NCI-H146 treated with DMSO at 0.1 percent for 48 hours (cell line): ENCODE measurements at regions not wholly inside any gene's neighbourhood (a gene's known extent, or its start where the extent isn't known, plus 50 kb on each side); places are given as distances from the start of the nearest gene placed in this dataset.

ENCODE experiments used
- DNase-seq: peaks from one replicate; lab custom pipeline; 2025; ENCODE audit not compliant: unreplicated experiment; lab: John Stamatoyannopoulos, UW

GRCh38 chr2:180169474-180169873 is 162.4 kb upstream of the CWC22 start:
- no peak for DNase-seq

GRCh38 chr2:180161415-180161814 is 154.3 kb upstream of the CWC22 start:
- DNase-seq: no peak

GRCh38 chr2:180159921-180160320 is 152.8 kb upstream of the CWC22 start:
- no peak for DNase-seq

- DNase-seq: no peak
Observed at GRCh38 chr2:180158961-180159360, 151.9 kb upstream of the CWC22 start.

- DNase-seq: no peak
Observed at GRCh38 chr2:180156651-180157050, 149.6 kb upstream of the CWC22 start.

- DNase-seq: no peak
Observed at GRCh38 chr2:180150606-180151005, 143.5 kb upstream of the CWC22 start.

- no peak for DNase-seq
Observed at GRCh38 chr2:180146541-180146940, 139.4 kb upstream of the CWC22 start.

GRCh38 chr2:180146114-180146513 is 139.0 kb upstream of the CWC22 start:
- no peak for DNase-seq

GRCh38 chr2:180145163-180145562 is 138.1 kb upstream of the CWC22 start:
- no peak for DNase-seq

GRCh38 chr2:180144338-180144813 is 137.3 kb upstream of the CWC22 start:
- DNase-seq: no peak

- DNase-seq: no peak
Observed at GRCh38 chr2:180143633-180144337, 136.7 kb upstream of the CWC22 start.

GRCh38 chr2:180141600-180141999 is 134.5 kb upstream of the CWC22 start:
- DNase-seq: no peak

GRCh38 chr2:180133736-180134135 is 126.6 kb upstream of the CWC22 start:
- DNase-seq: no peak

GRCh38 chr2:180130403-180130802 is 123.3 kb upstream of the CWC22 start:
- no peak for DNase-seq

GRCh38 chr2:180128861-180129260 is 121.8 kb upstream of the CWC22 start:
- no peak for DNase-seq

- DNase-seq: peak; percentile 86
Observed at GRCh38 chr2:180125245-180125962, 118.3 kb upstream of the CWC22 start.

- DNase-seq: peak; percentile 30
Observed at GRCh38 chr2:180124273-180125139, 117.4 kb upstream of the CWC22 start.

GRCh38 chr2:180122874-180123273 is 115.8 kb upstream of the CWC22 start:
- no peak for DNase-seq

GRCh38 chr2:180115675-180116074 is 108.6 kb upstream of the CWC22 start:
- no peak for DNase-seq

GRCh38 chr2:180115269-180115668 is 108.2 kb upstream of the CWC22 start:
- no peak for DNase-seq

- DNase-seq: no peak
Observed at GRCh38 chr2:180111901-180112300, 104.8 kb upstream of the CWC22 start.

- DNase-seq: no peak
Observed at GRCh38 chr2:180110469-180110868, 103.4 kb upstream of the CWC22 start.
